C4-2B (cell line): ENCODE measurements at regions not wholly inside any gene's neighbourhood (a gene's known extent, or its start where the extent isn't known, plus 50 kb on each side); places are given as distances from the start of the nearest gene placed in this dataset.
"Not testable (repeated sequence)": the region's sequence is repeated elsewhere in the genome, so short reads cannot be mapped to it uniquely, and the experiment has no call there.

Experiments used
- H3K27ac ChIP-seq: fragments of 450-650 bp; 2 replicates; pipeline ENCODE4 v1.5.1; 2017
- ZFX ChIP-seq: fragments of 450-650 bp; IDR thresholded peaks from 2 replicates; pipeline ENCODE4 v1.6.1; 2017
- TF ChIP-seq, protein P1 (sequence below): fragments of 450-650 bp; conservative IDR thresholded peaks from 2 replicates; pipeline ENCODE4 v1.5.1; 2017; ENCODE audit warnings: mild to moderate bottlenecking

DNA sequence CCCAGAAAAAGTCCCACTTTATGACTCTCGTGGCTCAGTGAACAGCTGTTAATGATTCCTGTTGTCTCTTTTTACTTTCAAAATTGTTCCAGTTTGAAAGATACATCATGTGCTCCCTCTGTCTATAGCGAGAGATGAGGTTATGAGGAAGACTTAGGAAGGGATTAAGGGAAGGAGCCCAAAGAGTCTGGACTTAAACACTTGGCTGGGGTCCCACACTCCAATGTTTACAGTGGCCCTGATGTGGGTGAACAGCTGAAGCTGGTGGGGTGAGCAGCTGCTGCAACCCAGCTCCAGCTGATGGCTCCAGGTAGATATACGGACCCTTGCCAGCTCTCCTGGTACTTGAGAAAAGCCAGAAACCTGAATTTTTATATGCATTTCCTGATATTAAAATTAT, 84.5 kb upstream of the PLET1 start:
- no peak overlapping the region for H3K27ac ChIP-seq
- TF ChIP-seq ZFX = no peak
- TF ChIP-seq, protein P1, sequence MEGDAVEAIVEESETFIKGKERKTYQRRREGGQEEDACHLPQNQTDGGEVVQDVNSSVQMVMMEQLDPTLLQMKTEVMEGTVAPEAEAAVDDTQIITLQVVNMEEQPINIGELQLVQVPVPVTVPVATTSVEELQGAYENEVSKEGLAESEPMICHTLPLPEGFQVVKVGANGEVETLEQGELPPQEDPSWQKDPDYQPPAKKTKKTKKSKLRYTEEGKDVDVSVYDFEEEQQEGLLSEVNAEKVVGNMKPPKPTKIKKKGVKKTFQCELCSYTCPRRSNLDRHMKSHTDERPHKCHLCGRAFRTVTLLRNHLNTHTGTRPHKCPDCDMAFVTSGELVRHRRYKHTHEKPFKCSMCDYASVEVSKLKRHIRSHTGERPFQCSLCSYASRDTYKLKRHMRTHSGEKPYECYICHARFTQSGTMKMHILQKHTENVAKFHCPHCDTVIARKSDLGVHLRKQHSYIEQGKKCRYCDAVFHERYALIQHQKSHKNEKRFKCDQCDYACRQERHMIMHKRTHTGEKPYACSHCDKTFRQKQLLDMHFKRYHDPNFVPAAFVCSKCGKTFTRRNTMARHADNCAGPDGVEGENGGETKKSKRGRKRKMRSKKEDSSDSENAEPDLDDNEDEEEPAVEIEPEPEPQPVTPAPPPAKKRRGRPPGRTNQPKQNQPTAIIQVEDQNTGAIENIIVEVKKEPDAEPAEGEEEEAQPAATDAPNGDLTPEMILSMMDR = no peak

DNA sequence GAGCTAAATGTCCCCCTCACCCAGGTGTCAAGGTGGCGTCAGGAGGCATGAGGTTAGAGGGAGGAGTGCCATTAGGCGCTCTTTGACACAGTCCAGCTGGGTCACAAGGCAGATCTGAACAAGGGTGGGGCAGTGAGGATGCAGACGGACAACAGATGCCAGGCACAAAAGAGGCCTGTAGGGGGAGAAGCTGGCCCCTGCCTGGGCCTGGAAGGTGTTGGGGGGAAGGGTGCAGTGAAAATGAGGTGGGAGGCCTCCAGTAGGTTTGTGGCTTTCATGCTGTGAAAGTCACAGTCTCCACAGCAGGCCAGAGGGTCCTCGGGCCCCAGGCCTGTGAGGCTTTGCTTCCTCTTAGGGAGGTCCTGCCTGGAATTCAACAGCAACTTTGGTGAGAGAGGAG, 85.0 kb upstream of the PLET1 start:
- TF ChIP-seq, protein P1 = no peak
- TF ChIP-seq ZFX = no peak
- H3K27ac ChIP-seq = no peak overlapping the region

DNA sequence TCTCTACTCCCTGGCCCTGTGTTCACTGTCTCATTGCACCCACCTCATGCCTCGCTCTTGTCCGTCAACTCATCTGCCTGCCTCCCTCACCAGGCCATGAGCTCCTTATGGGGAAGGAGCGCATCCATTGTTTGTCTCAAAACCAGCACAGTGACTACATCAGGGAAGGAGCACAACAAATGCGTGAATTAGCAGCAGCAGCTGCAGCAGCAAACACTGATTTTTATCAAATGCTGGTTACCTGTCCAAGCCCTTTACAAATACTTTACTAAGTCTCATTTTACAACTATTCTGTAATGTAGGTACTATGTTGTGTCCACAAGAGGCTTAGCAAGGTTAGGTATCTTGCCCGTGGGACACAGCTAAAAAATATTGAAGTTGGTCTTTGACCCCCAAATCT, 85.9 kb upstream of the PLET1 start:
- TF ChIP-seq ZFX = no peak
- TF ChIP-seq, protein P1 = no peak
- H3K27ac ChIP-seq = no peak overlapping the region

DNA sequence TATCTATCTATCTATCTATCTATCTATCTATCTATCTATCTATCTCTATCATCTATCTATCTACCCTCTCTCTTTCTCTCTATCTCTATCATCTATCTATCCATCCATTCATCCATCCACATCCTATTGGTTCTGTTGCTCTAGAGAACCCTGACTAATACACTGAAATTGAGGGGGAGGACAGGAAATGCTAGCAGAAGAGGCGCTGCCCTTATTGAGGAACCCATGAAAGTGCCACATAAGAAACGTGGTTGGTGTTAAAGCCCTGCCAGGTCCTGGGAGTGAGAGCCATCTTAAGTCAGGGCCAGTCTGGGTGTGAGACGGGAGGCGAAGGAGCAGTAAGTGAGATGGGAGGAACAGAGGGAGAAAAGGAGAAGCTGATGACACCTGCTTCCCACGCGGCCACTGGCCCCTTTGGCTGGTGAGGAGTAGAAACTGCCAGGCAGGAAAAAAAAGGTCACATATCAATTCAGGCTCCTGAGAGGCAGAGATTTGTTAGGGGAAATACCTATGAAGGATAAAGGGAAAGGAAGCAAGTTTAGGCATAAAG, 87.9 kb upstream of the PLET1 start:
- no peak overlapping the region for H3K27ac ChIP-seq
- TF ChIP-seq ZFX = no peak
- TF ChIP-seq, protein P1 = no peak

DNA sequence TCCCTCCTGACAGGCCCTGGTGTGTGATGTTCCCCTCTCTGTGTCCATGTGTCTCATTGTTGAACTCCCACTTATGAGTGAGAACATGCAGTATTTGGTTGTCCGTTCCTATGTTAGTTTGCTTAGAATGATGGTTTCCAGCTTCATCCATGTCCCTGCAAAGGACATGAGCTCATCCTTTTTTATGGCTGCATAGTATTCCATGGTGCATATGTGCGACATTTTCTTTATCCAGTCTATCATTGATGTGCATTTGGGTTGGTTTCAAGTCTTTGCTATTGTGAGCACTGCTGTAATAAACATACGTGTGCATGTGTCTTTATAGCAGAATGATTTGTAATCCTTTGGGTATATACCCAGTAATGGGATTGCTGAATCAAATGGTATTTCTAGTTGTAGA, 90.8 kb upstream of the PLET1 start:
- H3K27ac ChIP-seq = not testable (repeated sequence)

DNA sequence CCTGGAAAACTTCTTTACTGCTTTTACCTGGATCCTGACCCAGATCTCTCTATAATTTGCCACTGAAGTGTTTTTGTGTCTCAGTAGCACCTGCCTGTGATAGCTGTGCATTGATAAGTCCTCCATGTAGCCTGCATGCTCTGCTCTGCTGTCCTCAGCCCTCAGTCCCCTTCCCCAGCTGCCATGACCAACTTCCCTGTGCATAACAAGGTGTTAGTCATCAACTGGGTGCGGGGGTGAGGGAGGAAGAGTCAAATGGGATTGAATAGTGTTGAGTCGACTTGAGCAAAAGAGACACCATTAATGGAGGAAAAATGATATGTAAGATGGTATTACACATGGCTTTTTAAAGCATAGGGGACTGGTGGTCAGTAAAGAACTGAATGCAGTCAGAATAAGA, 92.2 kb upstream of the PLET1 start:
- TF ChIP-seq ZFX = no peak
- TF ChIP-seq, protein P1 = no peak
- no peak overlapping the region for H3K27ac ChIP-seq

DNA sequence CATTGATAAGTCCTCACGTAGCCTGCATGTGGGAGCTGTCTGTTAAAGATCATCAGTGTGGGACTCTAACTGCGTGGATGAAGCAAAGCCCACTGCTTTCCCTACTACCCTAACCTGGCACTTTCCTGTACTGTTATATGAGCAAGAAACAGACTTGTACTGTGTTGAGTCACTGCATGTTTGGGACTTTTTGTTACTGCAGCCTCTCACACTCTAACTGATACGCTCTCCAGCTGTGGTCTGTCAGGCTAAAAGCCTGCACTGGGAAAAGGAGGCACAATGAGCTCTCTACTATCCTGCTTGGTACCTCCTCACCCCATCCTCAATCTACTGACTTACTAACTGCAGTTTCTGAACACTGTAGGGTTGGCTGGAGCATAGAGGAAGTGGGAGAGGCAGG, 93.7 kb upstream of the PLET1 start:
- no peak overlapping the region for H3K27ac ChIP-seq
- TF ChIP-seq, protein P1 = no peak
- TF ChIP-seq ZFX = no peak

DNA sequence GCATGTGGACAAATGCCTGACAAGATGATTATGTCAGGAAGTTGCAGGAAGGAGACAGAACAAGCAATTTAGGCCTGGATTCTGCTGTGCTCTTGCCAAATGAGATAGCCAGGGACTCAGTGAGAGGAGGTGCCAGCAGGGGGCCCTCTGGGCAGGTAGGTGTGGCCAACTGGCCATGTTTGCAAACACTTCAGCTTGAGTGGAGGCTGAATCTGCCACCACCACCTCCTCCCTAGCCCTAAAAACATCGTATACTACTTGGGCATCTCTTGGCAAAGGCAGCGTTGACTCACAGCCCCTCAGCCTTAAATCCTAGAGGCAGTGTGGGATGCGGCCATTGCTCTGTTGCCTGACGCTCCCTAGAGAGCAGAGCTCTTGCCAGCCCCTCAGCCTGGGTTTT, 95.1 kb upstream of the PLET1 start:
- no peak for TF ChIP-seq ZFX
- TF ChIP-seq, protein P1 = no peak; the same call in 1 of the 2 replicates

More for the DNA sequence above, 95.1 kb upstream of the PLET1 start:
- H3K27ac ChIP-seq = no peak overlapping the region
